Fibroblast of lung (primary cell): ENCODE measurements at regions not wholly inside any gene's neighbourhood (a gene's known extent, or its start where the extent isn't known, plus 50 kb on each side); places are given as distances from the start of the nearest gene placed in this dataset.
"Not testable (repeated sequence)": the region's sequence is repeated elsewhere in the genome, so short reads cannot be mapped to it uniquely, and the experiment has no call there.

Experiments
- CTCF ChIP-seq, 2 donors: IDR thresholded peaks in 1 of 2; conservative IDR thresholded peaks in 1 of 2; 1 replicate in 1 of 2; 2 replicates in 1 of 2; pipeline ENCODE4 v1.5.1; 2011 to 2012; ENCODE audit warnings: low read length in 2 of 2, control low read depth in 1 of 2, inconsistent platforms in 1 of 2, low read depth in 1 of 2, mild to moderate bottlenecking in 1 of 2
- EZH2 ChIP-seq: IDR thresholded peaks from 2 replicates; pipeline ENCODE4 v1.5.1; 2012; ENCODE audit warnings: low read length, control low read depth, mild to moderate bottlenecking; ENCODE audit errors: missing control alignments

GRCh38 chr2:87365038-87365437, 343.4 kb upstream of the PLGLB1 start:
- not testable (repeated sequence) for TF ChIP-seq CTCF (conservative IDR thresholded peaks at IDR 0.05 in 1 of 2, IDR thresholded peaks at IDR 0.05 in 1 of 2; ENCODE audit: low read depth in 1 of 2, low read length in 2 of 2); EZH2
